ENCODE measurements at regions not wholly inside any gene's neighbourhood (a gene's known extent, or its start where the extent isn't known, plus 50 kb on each side); places are given as distances from the start of the nearest gene placed in this dataset.

GRCh38 chr2:128982001-128982400 lies 663.3 kb upstream of the HS6ST1 start:
- no peak for TF ChIP-seq CTCF (conservative IDR thresholded peaks at IDR 0.05; ENCODE audit: low read depth, low read length)
- H3K4me3 ChIP-seq (ENCODE audit: low read length), result no peak overlapping the region
- DNase-seq (ENCODE audit: low read depth), result no peak

GRCh38 chr2:128982670-128983069 lies 664.0 kb upstream of the HS6ST1 start:
- H3K4me3 ChIP-seq (ENCODE audit: low read length), result no peak overlapping the region
- no peak for DNase-seq (ENCODE audit: low read depth)
- TF ChIP-seq CTCF (conservative IDR thresholded peaks at IDR 0.05; ENCODE audit: low read depth, low read length), result no peak

DNA sequence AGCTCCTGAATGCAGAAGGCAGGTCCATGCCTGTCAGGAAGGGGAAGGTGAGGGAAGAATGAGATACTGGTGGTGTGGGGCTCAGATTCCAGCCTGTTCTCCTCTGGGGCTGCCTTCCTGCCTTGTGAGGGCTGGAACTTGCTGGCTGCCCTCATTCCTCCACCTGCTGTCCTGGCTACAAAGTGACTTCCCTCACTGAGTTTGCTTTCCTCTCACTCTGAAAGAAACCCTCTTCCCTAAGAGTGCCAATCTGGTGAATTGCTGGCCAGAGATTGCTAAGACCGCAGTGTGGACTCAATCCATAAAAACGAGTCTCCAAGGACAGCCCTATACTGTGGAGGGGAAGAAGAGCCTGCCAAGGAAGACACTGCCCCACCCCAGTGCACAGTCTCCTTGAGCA lies 664.4 kb upstream of the HS6ST1 start:
- no peak for TF ChIP-seq CTCF (conservative IDR thresholded peaks at IDR 0.05; ENCODE audit: low read depth, low read length)
- no peak overlapping the region for H3K4me3 ChIP-seq (ENCODE audit: low read length)
- no peak for DNase-seq (ENCODE audit: low read depth)

- no peak overlapping the region for H3K4me3 ChIP-seq (ENCODE audit: low read length)
- no peak for TF ChIP-seq CTCF (conservative IDR thresholded peaks at IDR 0.05; ENCODE audit: low read depth, low read length)
- DNase-seq (ENCODE audit: low read depth), result no peak
These were observed 665.4 kb upstream of the HS6ST1 start for GRCh38 chr2:128984081-128984480.

GRCh38 chr2:128984855-128985254 lies 666.2 kb upstream of the HS6ST1 start:
- no peak for DNase-seq (ENCODE audit: low read depth)
- TF ChIP-seq CTCF (conservative IDR thresholded peaks at IDR 0.05; ENCODE audit: low read depth, low read length), result no peak
- no peak overlapping the region for H3K4me3 ChIP-seq (ENCODE audit: low read length)

- H3K4me3 ChIP-seq (ENCODE audit: low read length), result no peak overlapping the region
- no peak for TF ChIP-seq CTCF (conservative IDR thresholded peaks at IDR 0.05; ENCODE audit: low read depth, low read length)
- DNase-seq (ENCODE audit: low read depth), result peak; percentile 12
These were observed 667.5 kb upstream of the HS6ST1 start for GRCh38 chr2:128986026-128986715.

GRCh38 chr2:128986867-128987268 lies 668.2 kb upstream of the HS6ST1 start:
- DNase-seq (ENCODE audit: low read depth), result no peak
- H3K4me3 ChIP-seq (ENCODE audit: low read length), result no peak overlapping the region
- no peak for TF ChIP-seq CTCF (conservative IDR thresholded peaks at IDR 0.05; ENCODE audit: low read depth, low read length)

All from retinal pigment epithelial cell (primary cell).